Adrenal gland (tissue), 5 donors: ENCODE measurements at regions not wholly inside any gene's neighbourhood (a gene's known extent, or its start where the extent isn't known, plus 50 kb on each side); places are given as distances from the start of the nearest gene placed in this dataset.

Source experiments
- POLR2A ChIP-seq, 2 donors: fragments of 450-650 bp; IDR thresholded peaks; one replicate each; pipeline ENCODE4 v1.6.1; 2017; ENCODE audit warnings: antibody characterized with exemption in 2 of 2, mild to moderate bottlenecking in 2 of 2, moderate library complexity in 1 of 2
- TF ChIP-seq, protein P1 (sequence below), 6 experiments: fragments of 450-650 bp in 4 of 6; fragments of 200-600 bp in 2 of 6; sonication (generic) in 1 of 6; IDR thresholded peaks; 1 replicate in 5 of 6; 2 replicates in 1 of 6; pipeline versions ENCODE4 v1.5.1 to v1.8.0; 2016 to 2021; ENCODE audit warnings: antibody characterized with exemption in 6 of 6, mild to moderate bottlenecking in 2 of 6, moderate library complexity in 1 of 6
- donor health status: DM: no; HTN: no; CAD: no.

DNA sequence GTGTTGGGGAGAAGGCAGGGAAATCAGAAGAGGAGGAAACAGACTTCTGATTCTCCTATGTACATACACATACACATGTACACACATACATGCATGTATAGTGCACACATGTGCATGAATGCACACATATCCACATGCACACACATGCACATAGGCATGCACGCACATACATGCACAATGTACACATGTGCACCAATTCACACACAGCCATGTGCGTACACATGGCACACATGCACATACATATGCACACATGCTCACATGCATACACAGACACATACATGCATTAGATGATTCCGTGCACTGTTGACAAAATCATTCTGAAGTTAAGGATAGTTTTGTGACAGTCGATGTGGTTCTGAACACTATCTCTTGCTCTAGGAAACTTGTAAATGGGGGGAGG, 214.0 kb upstream of the CDH13 start:
- TF ChIP-seq, protein P1, sequence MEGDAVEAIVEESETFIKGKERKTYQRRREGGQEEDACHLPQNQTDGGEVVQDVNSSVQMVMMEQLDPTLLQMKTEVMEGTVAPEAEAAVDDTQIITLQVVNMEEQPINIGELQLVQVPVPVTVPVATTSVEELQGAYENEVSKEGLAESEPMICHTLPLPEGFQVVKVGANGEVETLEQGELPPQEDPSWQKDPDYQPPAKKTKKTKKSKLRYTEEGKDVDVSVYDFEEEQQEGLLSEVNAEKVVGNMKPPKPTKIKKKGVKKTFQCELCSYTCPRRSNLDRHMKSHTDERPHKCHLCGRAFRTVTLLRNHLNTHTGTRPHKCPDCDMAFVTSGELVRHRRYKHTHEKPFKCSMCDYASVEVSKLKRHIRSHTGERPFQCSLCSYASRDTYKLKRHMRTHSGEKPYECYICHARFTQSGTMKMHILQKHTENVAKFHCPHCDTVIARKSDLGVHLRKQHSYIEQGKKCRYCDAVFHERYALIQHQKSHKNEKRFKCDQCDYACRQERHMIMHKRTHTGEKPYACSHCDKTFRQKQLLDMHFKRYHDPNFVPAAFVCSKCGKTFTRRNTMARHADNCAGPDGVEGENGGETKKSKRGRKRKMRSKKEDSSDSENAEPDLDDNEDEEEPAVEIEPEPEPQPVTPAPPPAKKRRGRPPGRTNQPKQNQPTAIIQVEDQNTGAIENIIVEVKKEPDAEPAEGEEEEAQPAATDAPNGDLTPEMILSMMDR (IDR thresholded peaks at IDR 0.05) = no peak
- TF ChIP-seq POLR2A (IDR thresholded peaks at IDR 0.05) = no peak
